Bronchial epithelial cell (primary cell): ENCODE measurements at regions not wholly inside any gene's neighbourhood (a gene's known extent, or its start where the extent isn't known, plus 50 kb on each side); places are given as distances from the start of the nearest gene placed in this dataset.

Experiments
- DNase-seq: peaks from one replicate; pipeline ENCODE4 v3.0.0-alpha.2; 2010; ENCODE audit warnings: low read depth
- FAIRE-seq: peaks from 2 replicates; lab custom pipeline; 2011; peaks lifted over from hg19 to GRCh38; lab: Jason Lieb, UNC
- H3K27me3 ChIP-seq: 2 replicates; pipeline ENCODE4 v1.5.1; 2011; ENCODE audit warnings: low read length; ENCODE audit not compliant: control insufficient read depth, insufficient read depth
- H3K36me3 ChIP-seq: 2 replicates; pipeline ENCODE4 v1.5.1; 2011; ENCODE audit warnings: low read length; ENCODE audit not compliant: control insufficient read depth, insufficient read depth
- H3K4me3 ChIP-seq: 2 replicates; pipeline ENCODE4 v1.5.1; 2011; ENCODE audit warnings: mild to moderate bottlenecking, low read depth, low read length, control low read depth
- CTCF ChIP-seq: IDR thresholded peaks from 2 replicates; pipeline ENCODE4 v1.5.1; 2011; ENCODE audit warnings: mild to moderate bottlenecking, moderate library complexity, low read length, control low read depth, inconsistent platforms; ENCODE audit not compliant: insufficient read depth, severe bottlenecking

GRCh38 chr18:76265497-76266235 is 229.4 kb downstream of the ZNF516 start:
- H3K27me3 ChIP-seq, result no peaks in the 10 kb centered on the region
- no peak for FAIRE-seq
- DNase-seq, result no peak
- no peak for TF ChIP-seq CTCF
- no peaks in the 10 kb centered on the region for H3K36me3 ChIP-seq
- no peak overlapping the region for H3K4me3 ChIP-seq

GRCh38 chr18:76264876-76265250 is 230.2 kb downstream of the ZNF516 start:
- Histone ChIP-seq H3K4me3 (no peak overlapping the region), H3K27me3 (no peaks in the 10 kb centered on the region), H3K36me3 (no peaks in the 10 kb centered on the region)
- DNase-seq (no peak), FAIRE-seq (no peak)
- TF ChIP-seq CTCF, result no peak

GRCh38 chr18:76264198-76264875 is 230.7 kb downstream of the ZNF516 start:
- DNase-seq (peak; percentile 90), FAIRE-seq (no peak)
- Histone ChIP-seq H3K4me3 (no peak overlapping the region), H3K27me3 (no peaks in the 10 kb centered on the region), H3K36me3 (no peaks in the 10 kb centered on the region)
- TF ChIP-seq CTCF, result no peak

GRCh38 chr18:76263046-76264005 is 231.7 kb downstream of the ZNF516 start:
- FAIRE-seq (no peak), DNase-seq (no peak)
- no peaks in the 10 kb centered on the region for H3K36me3 ChIP-seq
- no peak overlapping the region for H3K4me3 ChIP-seq
- no peak for TF ChIP-seq CTCF
- H3K27me3 ChIP-seq, result no peaks in the 10 kb centered on the region

GRCh38 chr18:76260941-76261472 is 234.0 kb downstream of the ZNF516 start:
- no peak for TF ChIP-seq CTCF

More at GRCh38 chr18:76260941-76261472, 234.0 kb downstream of the ZNF516 start:
- Histone ChIP-seq H3K27me3 (no peaks in the 10 kb centered on the region), H3K36me3 (no peaks in the 10 kb centered on the region), H3K4me3 (no peak overlapping the region)
- FAIRE-seq, result no peak
- DNase-seq, result no peak
